GM03348 (cell line): ENCODE measurements at regions not wholly inside any gene's neighbourhood (a gene's known extent, or its start where the extent isn't known, plus 50 kb on each side); places are given as distances from the start of the nearest gene placed in this dataset.

Source experiments
- DNase-seq: peaks from one replicate; pipeline ENCODE4 v3.0.0; 2012; ENCODE audit warnings: low spot score

GRCh38 chr13:97562962-97563361 is 129.0 kb downstream of the RAP2A start:
- DNase-seq = no peak

GRCh38 chr13:97564956-97565355 is 131.0 kb downstream of the RAP2A start:
- no peak for DNase-seq

- no peak for DNase-seq
These were observed 131.9 kb downstream of the RAP2A start for GRCh38 chr13:97565906-97566305.

GRCh38 chr13:97566907-97567306 is 132.9 kb downstream of the RAP2A start:
- no peak for DNase-seq

- DNase-seq = peak; percentile 6
These were observed 133.7 kb downstream of the RAP2A start for GRCh38 chr13:97567510-97568243.

- DNase-seq = no peak
These were observed 134.9 kb downstream of the RAP2A start for GRCh38 chr13:97568850-97569249.

- DNase-seq = no peak
These were observed 135.9 kb downstream of the RAP2A start for GRCh38 chr13:97569841-97570240.

- no peak for DNase-seq
These were observed 136.5 kb downstream of the RAP2A start for GRCh38 chr13:97570442-97570841.

GRCh38 chr13:97573011-97573410 is 139.0 kb downstream of the RAP2A start:
- no peak for DNase-seq

GRCh38 chr13:97574926-97575325 is 141.0 kb downstream of the RAP2A start:
- DNase-seq = peak; percentile 16

- no peak for DNase-seq
These were observed 143.1 kb downstream of the RAP2A start for GRCh38 chr13:97577026-97577425.

- DNase-seq = no peak
These were observed 148.2 kb downstream of the RAP2A start for GRCh38 chr13:97582170-97582569.

- DNase-seq = no peak
These were observed 150.0 kb downstream of the RAP2A start for GRCh38 chr13:97583907-97584497.

GRCh38 chr13:97586941-97587340 is 153.0 kb downstream of the RAP2A start:
- DNase-seq = no peak

GRCh38 chr13:97588993-97589392 is 155.0 kb downstream of the RAP2A start:
- no peak for DNase-seq

- peak; percentile 22 for DNase-seq
These were observed 166.6 kb downstream of the RAP2A start for GRCh38 chr13:97600458-97601075.

GRCh38 chr13:97615266-97615665 is 181.3 kb downstream of the RAP2A start:
- DNase-seq = no peak

- no peak for DNase-seq
These were observed 182.4 kb downstream of the RAP2A start for GRCh38 chr13:97616385-97616784.

GRCh38 chr13:97621025-97621424 is 187.1 kb downstream of the RAP2A start:
- no peak for DNase-seq

GRCh38 chr13:97621631-97622030 is 187.7 kb downstream of the RAP2A start:
- no peak for DNase-seq

- DNase-seq = peak; percentile 74
These were observed 193.6 kb downstream of the RAP2A start for GRCh38 chr13:97627566-97627965.

- DNase-seq = no peak
These were observed 195.8 kb downstream of the RAP2A start for GRCh38 chr13:97629601-97630272.

GRCh38 chr13:97630725-97631124 is 196.8 kb downstream of the RAP2A start:
- no peak for DNase-seq
